ENCODE measurements at regions not wholly inside any gene's neighbourhood (a gene's known extent, or its start where the extent isn't known, plus 50 kb on each side); places are given as distances from the start of the nearest gene placed in this dataset.

DNA sequence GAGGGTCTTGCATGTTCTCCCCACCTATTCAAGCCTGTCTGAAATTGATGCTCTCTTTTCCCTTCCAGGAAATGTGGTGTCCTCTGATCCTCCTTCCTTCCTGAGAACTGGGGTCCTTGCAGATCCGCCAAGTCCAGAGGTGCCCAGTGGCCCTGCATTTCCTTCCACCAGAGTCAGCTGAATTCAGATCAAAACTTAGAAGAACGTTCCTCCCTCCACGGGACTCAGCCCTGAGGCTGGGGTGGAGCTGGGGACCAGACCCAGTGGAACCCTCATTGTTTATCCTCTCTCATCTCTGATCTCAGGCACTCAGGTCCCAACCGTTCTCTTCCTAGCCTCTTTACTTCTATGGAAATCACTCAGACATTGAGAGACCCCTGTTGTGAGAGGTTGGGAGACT lies 477.3 kb downstream of the TSHZ3 start:
- Histone ChIP-seq H3K27ac (no peak overlapping the region), H3K36me3 (replicated peaks) (no peaks in the 10 kb centered on the region), H3K27me3 (replicated peaks) (no peaks in the 10 kb centered on the region), H3K4me3 (ENCODE audit: low read depth, low read length) (no peak overlapping the region)
- TF ChIP-seq, protein P1, sequence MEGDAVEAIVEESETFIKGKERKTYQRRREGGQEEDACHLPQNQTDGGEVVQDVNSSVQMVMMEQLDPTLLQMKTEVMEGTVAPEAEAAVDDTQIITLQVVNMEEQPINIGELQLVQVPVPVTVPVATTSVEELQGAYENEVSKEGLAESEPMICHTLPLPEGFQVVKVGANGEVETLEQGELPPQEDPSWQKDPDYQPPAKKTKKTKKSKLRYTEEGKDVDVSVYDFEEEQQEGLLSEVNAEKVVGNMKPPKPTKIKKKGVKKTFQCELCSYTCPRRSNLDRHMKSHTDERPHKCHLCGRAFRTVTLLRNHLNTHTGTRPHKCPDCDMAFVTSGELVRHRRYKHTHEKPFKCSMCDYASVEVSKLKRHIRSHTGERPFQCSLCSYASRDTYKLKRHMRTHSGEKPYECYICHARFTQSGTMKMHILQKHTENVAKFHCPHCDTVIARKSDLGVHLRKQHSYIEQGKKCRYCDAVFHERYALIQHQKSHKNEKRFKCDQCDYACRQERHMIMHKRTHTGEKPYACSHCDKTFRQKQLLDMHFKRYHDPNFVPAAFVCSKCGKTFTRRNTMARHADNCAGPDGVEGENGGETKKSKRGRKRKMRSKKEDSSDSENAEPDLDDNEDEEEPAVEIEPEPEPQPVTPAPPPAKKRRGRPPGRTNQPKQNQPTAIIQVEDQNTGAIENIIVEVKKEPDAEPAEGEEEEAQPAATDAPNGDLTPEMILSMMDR (IDR thresholded peaks at IDR 0.05; ENCODE audit: low read depth, low read length, missing control alignments): no peak
- in situ Hi-C loops (cut with HindIII; ENCODE audit: low pct_ligation_motif_present, low sequenced_read_pairs): no loop called here
- DNase-seq: no peak

DNA sequence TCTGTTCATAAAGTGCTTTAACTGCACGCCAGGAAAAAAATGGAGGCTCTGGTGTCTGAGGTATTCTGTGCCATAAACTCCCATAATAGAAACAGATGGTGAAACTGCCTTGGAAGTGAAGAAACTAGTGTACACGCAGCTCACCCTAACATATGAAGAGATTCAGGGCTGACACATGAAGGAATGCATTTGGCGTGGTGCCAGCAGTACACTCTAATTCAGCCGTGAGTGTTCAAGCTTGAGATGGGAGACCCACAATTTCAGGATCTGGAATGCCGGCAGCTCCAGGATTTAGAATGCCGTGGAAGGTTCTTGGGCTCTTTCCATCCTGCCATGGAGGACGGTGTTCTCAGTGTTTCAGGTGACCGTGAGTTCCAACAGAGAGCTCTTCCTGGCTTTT lies 478.4 kb downstream of the TSHZ3 start:
- in situ Hi-C loops (cut with HindIII; ENCODE audit: low pct_ligation_motif_present, low sequenced_read_pairs): no loop called here
- no peak for DNase-seq
- no peaks in the 10 kb centered on the region for H3K27me3 ChIP-seq (replicated peaks)
- no peak overlapping the region for H3K27ac ChIP-seq
- TF ChIP-seq, protein P1 (IDR thresholded peaks at IDR 0.05; ENCODE audit: low read depth, low read length, missing control alignments): no peak
- H3K4me3 ChIP-seq (ENCODE audit: low read depth, low read length): no peak overlapping the region
- H3K36me3 ChIP-seq (replicated peaks): no peaks in the 10 kb centered on the region

DNA sequence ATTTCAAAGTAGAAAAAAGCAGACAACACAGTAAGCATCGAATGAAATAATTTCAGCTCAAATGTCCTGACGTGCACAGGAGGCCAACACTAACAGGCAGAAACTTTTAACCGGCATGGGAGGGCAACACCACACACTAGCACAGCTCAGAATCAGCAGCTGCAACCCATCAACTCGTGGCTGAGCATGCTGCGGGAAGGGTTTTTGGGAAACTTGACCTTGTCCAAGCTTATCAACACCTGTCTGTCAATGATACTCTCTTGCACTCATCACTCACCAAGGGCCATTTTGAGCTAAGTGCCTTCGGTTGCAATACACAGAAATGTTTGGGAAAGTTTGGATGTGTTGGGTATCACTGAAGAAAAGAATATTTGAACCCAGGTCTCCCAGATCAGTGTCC lies 483.7 kb downstream of the TSHZ3 start:
- no peak for DNase-seq
- Histone ChIP-seq H3K36me3 (replicated peaks) (no peaks in the 10 kb centered on the region), H3K27ac (no peak overlapping the region), H3K27me3 (replicated peaks) (no peaks in the 10 kb centered on the region), H3K4me3 (ENCODE audit: low read depth, low read length) (no peak overlapping the region)
- TF ChIP-seq, protein P1 (IDR thresholded peaks at IDR 0.05; ENCODE audit: low read depth, low read length, missing control alignments): no peak
- in situ Hi-C loops (cut with HindIII; ENCODE audit: low pct_ligation_motif_present, low sequenced_read_pairs): no loop called here

DNA sequence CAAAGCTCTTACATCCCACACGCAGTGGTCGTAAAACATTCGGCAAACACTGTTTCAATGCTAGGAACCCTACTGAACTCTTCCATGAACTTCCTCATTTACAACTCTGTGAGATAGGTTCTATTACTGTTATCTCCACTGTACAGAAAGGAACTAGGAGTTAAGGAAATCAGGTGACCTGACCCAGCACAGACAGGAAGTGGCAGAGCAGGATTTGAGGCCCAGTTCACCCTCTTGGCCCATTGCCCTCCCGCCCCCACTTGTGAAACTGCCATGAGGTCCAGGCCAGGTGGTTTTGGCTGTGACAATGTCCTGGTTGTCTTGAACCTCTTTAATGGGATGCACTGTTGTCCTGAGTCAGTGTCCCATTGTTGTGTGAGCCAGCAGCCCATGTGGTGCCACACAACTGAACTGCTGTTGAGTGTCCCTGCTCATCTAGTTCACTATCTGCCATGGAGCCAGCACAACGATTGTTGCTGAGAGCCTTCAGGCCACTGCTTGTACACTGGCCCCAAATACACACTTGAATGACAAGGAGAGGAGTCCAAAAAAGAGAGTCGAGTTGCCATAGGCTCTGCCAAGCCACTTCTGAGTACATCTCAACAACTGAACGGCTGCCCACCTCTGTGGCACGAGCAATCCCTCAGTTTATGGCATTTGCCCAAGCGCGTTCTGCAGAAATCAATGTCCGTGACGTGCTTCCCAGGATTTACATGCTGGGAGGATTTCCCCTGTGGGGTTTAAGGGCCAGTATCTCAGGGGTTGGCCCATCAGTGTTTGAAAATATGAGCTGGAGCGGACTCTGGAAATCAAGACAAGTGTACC lies 484.6 kb downstream of the TSHZ3 start:
- Histone ChIP-seq H3K4me3 (ENCODE audit: low read depth, low read length) (no peak overlapping the region), H3K27ac (no peak overlapping the region), H3K36me3 (replicated peaks) (no peaks in the 10 kb centered on the region), H3K27me3 (replicated peaks) (no peaks in the 10 kb centered on the region)
- DNase-seq: no peak
- in situ Hi-C loops (cut with HindIII; ENCODE audit: low pct_ligation_motif_present, low sequenced_read_pairs): no loop called here
- TF ChIP-seq, protein P1 (IDR thresholded peaks at IDR 0.05; ENCODE audit: low read depth, low read length, missing control alignments): no peak

DNA sequence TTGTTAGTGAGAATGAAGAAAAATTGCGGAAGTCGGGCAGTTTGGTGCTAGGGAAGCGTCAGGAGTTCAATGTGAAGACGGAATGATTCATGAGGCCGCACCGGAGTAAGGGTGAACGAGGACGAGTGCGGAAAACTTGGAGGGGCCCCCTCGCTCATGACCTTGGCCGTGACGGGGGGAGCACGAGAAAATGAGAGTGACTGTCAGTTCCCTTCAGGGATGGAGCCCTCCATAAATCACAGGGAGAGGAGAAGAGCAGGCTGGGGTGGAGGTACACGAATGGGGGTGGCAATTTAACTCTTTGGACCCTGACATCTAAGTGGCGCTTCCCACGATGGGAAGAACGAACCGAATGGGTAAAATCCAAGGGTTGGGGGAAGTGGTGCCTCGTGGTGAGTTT lies 486.4 kb downstream of the TSHZ3 start:
- Histone ChIP-seq H3K27ac (no peak overlapping the region), H3K36me3 (replicated peaks) (no peaks in the 10 kb centered on the region), H3K4me3 (ENCODE audit: low read depth, low read length) (no peak overlapping the region), H3K27me3 (replicated peaks) (no peaks in the 10 kb centered on the region)
- TF ChIP-seq, protein P1 (IDR thresholded peaks at IDR 0.05; ENCODE audit: low read depth, low read length, missing control alignments): no peak
- DNase-seq: no peak
- in situ Hi-C loops (cut with HindIII; ENCODE audit: low pct_ligation_motif_present, low sequenced_read_pairs): no loop called here

DNA sequence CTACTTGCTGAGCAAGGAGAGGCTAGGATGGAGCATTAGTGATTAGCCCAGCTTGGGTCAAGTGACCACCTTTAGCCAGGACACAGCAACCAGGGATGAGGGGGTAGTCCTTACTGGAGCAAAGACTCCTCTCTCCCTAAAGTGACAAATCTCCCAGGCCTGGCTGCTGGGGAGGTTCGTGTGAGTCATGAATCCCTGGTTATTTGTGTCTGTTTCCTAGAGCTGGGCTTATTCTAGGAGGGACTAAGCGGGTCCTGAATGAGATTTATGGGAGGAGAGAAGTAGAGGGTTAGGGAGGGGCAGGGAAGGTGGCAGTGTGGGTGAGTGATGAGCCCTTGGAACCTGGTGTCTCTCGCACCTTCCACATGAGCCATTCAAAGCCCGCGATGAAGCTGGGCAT lies 487.3 kb downstream of the TSHZ3 start:
- Histone ChIP-seq H3K27ac (no peak overlapping the region), H3K27me3 (replicated peaks) (no peaks in the 10 kb centered on the region), H3K4me3 (ENCODE audit: low read depth, low read length) (no peak overlapping the region), H3K36me3 (replicated peaks) (no peaks in the 10 kb centered on the region)
- DNase-seq: no peak
- in situ Hi-C loops (cut with HindIII; ENCODE audit: low pct_ligation_motif_present, low sequenced_read_pairs): no loop called here
- TF ChIP-seq, protein P1 (IDR thresholded peaks at IDR 0.05; ENCODE audit: low read depth, low read length, missing control alignments): no peak

Data from brain microvascular endothelial cell (primary cell).